Bronchial epithelial cell (primary cell): ENCODE measurements at regions not wholly inside any gene's neighbourhood (a gene's known extent, or its start where the extent isn't known, plus 50 kb on each side); places are given as distances from the start of the nearest gene placed in this dataset.

ENCODE experiments used
- DNase-seq: peaks from one replicate; pipeline ENCODE4 v3.0.0-alpha.2; 2010; ENCODE audit warnings: low read depth
- FAIRE-seq: peaks from 2 replicates; lab custom pipeline; 2011; peaks lifted over from hg19 to GRCh38; lab: Jason Lieb, UNC
- H3K27me3 ChIP-seq: 2 replicates; pipeline ENCODE4 v1.5.1; 2011; ENCODE audit warnings: low read length; ENCODE audit not compliant: control insufficient read depth, insufficient read depth
- H3K36me3 ChIP-seq: 2 replicates; pipeline ENCODE4 v1.5.1; 2011; ENCODE audit warnings: low read length; ENCODE audit not compliant: control insufficient read depth, insufficient read depth
- H3K4me3 ChIP-seq: 2 replicates; pipeline ENCODE4 v1.5.1; 2011; ENCODE audit warnings: mild to moderate bottlenecking, low read depth, low read length, control low read depth
- TF ChIP-seq, protein P1 (sequence below): IDR thresholded peaks from 2 replicates; pipeline ENCODE4 v1.5.1; 2011; ENCODE audit warnings: mild to moderate bottlenecking, moderate library complexity, low read length, control low read depth, inconsistent platforms; ENCODE audit not compliant: insufficient read depth, severe bottlenecking

DNA sequence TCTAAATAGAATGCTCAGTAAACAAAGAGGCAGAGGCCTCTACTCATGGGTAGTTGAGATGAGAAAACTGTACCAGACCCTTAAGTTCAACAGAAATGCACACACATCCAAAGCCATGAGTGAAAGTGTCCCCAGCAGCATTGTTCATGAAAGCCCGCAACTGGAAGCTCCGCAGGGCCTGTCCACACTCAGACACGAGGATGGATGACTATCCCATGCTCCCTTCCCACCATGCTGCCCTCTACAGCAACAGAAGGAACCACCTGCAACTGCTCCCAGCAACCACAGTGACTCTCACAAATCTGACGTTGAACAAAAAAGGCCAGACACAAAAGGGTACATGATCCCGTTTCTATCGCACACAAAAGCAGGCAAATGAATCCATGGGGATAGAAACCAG lies 76.9 kb upstream of the ANO1 start:
- TF ChIP-seq, protein P1, sequence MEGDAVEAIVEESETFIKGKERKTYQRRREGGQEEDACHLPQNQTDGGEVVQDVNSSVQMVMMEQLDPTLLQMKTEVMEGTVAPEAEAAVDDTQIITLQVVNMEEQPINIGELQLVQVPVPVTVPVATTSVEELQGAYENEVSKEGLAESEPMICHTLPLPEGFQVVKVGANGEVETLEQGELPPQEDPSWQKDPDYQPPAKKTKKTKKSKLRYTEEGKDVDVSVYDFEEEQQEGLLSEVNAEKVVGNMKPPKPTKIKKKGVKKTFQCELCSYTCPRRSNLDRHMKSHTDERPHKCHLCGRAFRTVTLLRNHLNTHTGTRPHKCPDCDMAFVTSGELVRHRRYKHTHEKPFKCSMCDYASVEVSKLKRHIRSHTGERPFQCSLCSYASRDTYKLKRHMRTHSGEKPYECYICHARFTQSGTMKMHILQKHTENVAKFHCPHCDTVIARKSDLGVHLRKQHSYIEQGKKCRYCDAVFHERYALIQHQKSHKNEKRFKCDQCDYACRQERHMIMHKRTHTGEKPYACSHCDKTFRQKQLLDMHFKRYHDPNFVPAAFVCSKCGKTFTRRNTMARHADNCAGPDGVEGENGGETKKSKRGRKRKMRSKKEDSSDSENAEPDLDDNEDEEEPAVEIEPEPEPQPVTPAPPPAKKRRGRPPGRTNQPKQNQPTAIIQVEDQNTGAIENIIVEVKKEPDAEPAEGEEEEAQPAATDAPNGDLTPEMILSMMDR = no peak
- DNase-seq (no peak), FAIRE-seq (no peak)
- Histone ChIP-seq H3K36me3 (no peaks in the 10 kb centered on the region), H3K27me3 (no peaks in the 10 kb centered on the region), H3K4me3 (no peak overlapping the region)

DNA sequence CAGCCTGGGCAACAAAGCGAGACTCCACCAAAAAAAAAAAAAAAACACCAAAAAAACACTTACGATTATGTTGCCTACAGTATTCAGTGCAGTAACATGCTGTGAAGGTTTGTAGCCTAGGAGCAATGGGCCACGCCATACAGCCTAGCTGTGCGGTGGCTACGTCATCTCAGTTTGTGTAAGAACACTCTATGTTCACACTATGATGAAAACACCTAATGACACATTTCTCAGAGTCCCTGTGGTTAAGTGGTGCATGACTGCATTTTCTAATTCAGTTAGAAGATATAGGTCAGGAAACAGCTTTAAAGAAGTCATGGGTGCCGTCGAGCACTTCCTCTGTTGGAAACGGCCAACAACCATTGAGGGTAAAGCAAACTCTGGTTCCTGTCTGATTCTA lies 75.7 kb upstream of the ANO1 start:
- Histone ChIP-seq H3K36me3 (no peaks in the 10 kb centered on the region), H3K4me3 (no peak overlapping the region), H3K27me3 (no peaks in the 10 kb centered on the region)
- FAIRE-seq = peak; percentile 73
- no peak for DNase-seq
- TF ChIP-seq, protein P1 = no peak

DNA sequence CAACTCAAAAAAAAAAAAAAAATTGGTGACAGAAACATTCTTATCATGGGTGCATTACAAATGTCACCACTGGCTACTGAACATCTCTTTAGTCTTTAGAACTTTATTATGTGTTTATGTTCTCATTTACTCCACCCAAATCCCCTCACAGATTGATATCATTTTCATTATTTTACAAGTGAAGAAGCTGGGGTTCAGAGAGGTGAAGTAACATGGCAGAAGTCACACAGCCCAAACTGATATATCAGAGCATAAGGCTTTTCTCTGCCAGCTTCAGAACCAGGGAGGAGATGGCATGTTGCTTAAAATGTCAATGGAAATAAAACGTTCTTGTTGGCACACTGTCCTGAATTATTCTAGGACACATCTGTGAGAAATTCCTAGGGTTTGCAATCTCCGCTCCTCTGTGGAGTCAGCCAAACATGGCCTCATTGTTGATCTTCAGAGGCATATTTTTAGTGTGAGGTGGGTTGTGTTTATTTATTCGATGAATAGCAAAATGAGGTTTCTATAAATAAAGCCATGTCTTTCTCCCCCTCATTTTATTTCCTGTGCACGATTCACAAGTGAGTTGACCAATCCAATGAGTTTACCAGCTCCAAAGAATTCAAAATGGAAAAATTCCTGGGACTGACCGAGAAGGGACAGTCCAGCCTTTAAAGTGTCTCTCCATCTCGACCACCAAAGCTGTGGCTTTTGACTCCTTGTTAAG lies 72.9 kb upstream of the ANO1 start:
- H3K27me3 ChIP-seq = no peaks in the 10 kb centered on the region
- DNase-seq (peak; percentile 4), FAIRE-seq (no peak)
- H3K36me3 ChIP-seq = no peaks in the 10 kb centered on the region
- H3K4me3 ChIP-seq = no peak overlapping the region
- TF ChIP-seq, protein P1 = no peak

DNA sequence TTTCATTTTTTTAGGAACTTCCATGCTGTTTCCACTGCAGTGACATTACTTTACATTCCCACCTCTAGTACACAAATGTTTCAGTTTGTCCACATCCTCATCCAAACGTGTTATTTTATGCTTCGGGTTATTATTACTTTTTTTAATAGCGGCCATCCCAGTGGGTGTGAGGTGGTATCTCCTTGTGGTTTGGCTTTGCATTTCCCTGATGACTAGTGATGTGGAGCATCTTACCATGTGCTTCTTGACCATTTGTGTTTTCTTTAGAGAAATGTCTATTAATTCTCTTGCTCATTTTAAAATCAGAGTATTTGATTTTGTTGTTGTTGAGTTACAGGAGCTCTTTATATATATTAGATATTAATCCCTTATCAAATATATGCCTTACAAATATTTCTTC lies 70.3 kb upstream of the ANO1 start:
- H3K27me3 ChIP-seq = no peaks in the 10 kb centered on the region
- TF ChIP-seq, protein P1 = no peak

DNA sequence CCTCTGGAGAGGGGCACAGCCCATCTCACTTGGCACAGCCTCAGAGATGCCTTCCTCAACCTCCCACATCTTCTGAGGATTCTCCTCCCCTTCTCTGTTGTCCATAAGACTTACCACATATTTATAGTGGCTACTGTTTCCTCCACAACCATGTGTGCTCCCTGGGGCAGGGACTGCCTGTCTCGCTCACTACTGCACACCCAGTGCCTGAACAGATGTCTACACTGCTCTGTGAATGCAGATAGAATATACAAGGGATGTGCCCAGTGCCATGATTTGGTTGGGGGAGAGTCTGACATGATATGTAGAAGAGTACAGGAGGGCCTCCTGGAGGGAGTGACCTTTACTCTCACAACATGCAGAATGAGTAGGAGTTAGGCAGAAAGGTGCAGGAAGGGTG lies 67.3 kb upstream of the ANO1 start:
- Histone ChIP-seq H3K36me3 (no peaks in the 10 kb centered on the region), H3K27me3 (no peaks in the 10 kb centered on the region), H3K4me3 (no peak overlapping the region)
- FAIRE-seq (no peak), DNase-seq (no peak)
- TF ChIP-seq, protein P1 = no peak

More for the DNA sequence above, 70.3 kb upstream of the ANO1 start:
- H3K36me3 ChIP-seq = no peaks in the 10 kb centered on the region
- no peak for FAIRE-seq
- no peak overlapping the region for H3K4me3 ChIP-seq
- no peak for DNase-seq

DNA sequence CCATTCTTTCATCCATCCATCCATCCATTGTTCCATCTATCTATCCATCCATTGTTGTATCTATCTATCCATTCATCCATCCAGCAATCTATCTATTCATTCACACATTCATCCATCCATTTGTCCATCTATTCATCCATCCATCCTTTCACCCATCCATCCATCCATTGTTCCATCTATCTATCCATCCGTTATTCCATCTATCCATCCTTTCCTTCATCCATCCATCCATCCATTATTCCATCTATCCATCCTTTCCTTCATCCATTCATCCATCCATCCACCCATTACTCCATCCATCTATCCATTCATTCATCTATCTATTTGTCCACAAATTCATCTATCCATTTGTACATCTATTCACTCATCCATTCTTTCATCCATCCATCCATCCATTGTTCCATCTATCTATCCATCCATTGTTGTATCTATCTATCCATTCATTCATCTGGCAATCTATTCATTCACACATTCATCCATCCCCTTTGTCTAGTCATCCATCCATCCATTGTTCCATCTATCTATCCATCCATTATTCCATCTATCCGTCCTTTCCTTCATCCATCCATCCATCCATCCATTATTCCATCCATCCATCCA lies 65.9 kb upstream of the ANO1 start:
- H3K4me3 ChIP-seq = no peak overlapping the region
- H3K27me3 ChIP-seq = no peaks in the 10 kb centered on the region
- no peaks in the 10 kb centered on the region for H3K36me3 ChIP-seq
- FAIRE-seq = no peak
- TF ChIP-seq, protein P1 = no peak
- no peak for DNase-seq
